MM.1S (cell line): ENCODE measurements at regions not wholly inside any gene's neighbourhood (a gene's known extent, or its start where the extent isn't known, plus 50 kb on each side); places are given as distances from the start of the nearest gene placed in this dataset.
"Not testable (repeated sequence)": the region's sequence is repeated elsewhere in the genome, so short reads cannot be mapped to it uniquely, and the experiment has no call there.

Experiments used
- CTCF ChIP-seq: fragments of 300-600 bp; sonication (generic); IDR thresholded peaks from 2 replicates; pipeline ENCODE4 v1.5.1; 2016; ENCODE audit warnings: antibody characterized with exemption, low read length, mixed read lengths
- EZH2phosphoT487 ChIP-seq: fragments of 300-600 bp; sonication (generic); IDR thresholded peaks from 2 replicates; pipeline ENCODE4 v1.6.1; 2018; ENCODE audit warnings: antibody characterized with exemption, low read length

DNA sequence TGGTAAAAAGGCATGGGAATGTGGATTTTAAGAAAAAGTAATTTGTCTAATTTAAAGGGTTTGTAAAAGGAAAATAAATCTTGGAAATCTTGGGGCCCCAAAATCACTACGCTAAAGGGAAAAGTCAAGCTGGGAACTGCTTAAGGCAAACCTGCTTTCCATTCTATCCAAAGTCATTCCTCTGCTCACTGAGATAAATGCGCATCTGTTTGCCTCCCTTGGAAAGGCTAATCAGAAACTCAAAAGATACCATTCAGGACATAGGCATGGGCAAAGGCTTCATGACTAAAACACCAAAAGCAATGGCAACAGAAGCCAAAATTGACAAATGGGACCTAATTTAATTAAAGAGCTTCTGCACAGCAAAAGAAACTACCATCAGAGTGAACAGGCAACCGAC, 70.4 kb upstream of the GPRC5B start:
- not testable (repeated sequence) for TF ChIP-seq CTCF, EZH2phosphoT487
